HG03432 (cell line): ENCODE measurements at regions not wholly inside any gene's neighbourhood (a gene's known extent, or its start where the extent isn't known, plus 50 kb on each side); places are given as distances from the start of the nearest gene placed in this dataset.

ENCODE experiments used
- ATAC-seq: cut with Tn5 transposase; IDR thresholded peaks from one replicate; pipeline ENCODE4 v1.9.1; 2021; ENCODE audit warnings: mild to moderate bottlenecking, moderate library complexity; ENCODE audit not compliant: unreplicated experiment

GRCh38 chr19:31962561-31962996 is 382.8 kb upstream of the ZNF507 start:
- no peak for ATAC-seq

DNA sequence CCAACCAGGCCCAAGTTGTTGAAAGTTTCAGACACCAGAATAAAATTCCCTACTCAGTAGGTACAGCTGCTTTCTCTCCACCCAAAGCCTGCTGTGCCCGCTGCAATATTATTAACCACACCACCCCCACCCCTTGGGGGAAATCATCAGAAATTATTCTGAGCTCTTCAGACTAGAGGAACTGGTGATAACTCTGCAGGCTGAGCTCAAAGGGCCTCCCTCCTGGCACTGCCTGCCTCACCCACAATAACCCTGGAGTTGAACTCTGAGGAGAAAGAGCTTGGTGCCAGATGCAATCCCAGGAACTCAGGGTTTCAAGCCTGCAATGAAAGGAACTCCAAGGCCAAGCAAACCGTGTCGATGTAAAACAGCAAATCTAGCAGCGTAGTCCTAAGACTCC is 381.7 kb upstream of the ZNF507 start:
- ATAC-seq: no peak

DNA sequence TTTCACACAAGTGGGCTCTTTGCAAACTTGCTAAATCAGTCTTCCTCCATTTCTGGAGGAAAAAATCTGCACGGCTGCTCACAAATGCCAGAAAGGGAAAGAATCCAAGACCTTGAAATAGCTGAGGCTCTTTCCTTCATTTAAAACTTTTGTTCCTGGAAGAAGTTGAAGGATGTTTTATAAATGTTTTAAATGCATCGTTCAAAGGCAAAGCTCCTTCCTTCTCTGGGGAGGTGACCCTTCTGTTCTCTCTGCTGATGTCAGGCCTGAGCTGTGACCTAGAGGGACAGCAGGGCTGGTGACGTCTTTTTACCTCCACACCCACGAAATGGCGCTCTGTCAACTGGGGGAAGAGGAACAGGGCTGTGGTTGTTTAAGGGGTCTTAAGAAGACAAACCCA is 376.4 kb upstream of the ZNF507 start:
- no peak for ATAC-seq

DNA sequence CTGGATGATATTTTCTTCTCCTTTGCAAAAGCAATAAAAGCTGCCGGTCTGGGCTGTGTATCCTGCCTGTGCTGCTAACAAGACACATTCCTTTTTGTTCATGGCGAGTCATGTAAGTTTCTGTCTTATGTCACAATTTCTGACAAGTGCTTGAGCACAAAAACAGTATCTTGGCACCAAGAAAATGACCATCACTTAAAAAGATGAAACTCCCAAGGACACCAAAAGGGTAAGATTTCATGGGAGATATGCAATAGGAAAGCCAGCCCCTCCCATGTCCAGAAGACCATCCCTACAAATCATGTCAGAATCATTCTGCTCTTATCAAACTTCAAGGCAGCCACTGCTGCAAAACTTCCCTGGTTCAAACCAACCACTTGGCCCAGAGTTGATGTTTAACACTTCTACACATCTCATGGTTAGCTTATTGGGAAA is 375.4 kb upstream of the ZNF507 start:
- ATAC-seq: no peak

DNA sequence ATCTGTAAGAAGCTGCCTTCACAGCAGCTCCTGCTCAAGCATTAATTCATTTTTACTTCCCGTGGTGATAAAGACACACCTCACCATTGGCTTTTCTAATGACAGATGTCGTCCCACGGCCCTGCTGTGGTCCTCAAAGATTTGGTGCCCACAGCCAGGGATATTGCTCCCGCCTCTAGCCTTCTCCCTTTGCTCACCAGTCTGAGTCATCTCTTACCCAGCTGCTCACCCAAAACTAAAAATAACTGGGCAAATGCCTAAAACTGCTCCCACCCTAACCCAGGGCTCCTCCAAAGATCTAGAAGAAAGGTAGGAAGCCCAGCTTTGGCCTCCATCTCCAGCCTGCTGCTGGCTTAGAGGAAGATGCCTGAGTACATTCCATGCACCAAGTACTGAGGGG is 371.1 kb upstream of the ZNF507 start:
- no peak for ATAC-seq

DNA sequence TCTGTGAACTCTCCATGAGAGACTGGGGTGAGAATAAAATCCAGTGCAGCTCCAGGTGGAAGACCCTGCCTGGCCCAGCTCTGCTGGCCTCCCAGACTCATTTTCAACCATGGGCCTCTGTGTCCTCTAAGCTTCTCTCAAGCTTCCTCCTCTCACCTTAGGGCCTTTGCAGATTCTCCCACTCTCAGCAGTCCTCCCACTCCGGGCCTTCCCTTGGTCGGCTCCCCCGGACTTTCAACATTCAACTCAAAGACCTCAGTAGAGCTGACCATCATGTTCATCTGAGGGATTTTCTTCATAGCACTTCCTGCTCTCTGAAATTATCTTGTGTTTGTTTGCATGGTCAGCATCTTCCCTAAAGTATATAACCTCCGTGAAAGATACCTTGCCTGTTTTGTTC is 370.5 kb upstream of the ZNF507 start:
- no peak for ATAC-seq

- no peak for ATAC-seq
These were observed 369.9 kb upstream of the ZNF507 start for GRCh38 chr19:31975461-31975860.

DNA sequence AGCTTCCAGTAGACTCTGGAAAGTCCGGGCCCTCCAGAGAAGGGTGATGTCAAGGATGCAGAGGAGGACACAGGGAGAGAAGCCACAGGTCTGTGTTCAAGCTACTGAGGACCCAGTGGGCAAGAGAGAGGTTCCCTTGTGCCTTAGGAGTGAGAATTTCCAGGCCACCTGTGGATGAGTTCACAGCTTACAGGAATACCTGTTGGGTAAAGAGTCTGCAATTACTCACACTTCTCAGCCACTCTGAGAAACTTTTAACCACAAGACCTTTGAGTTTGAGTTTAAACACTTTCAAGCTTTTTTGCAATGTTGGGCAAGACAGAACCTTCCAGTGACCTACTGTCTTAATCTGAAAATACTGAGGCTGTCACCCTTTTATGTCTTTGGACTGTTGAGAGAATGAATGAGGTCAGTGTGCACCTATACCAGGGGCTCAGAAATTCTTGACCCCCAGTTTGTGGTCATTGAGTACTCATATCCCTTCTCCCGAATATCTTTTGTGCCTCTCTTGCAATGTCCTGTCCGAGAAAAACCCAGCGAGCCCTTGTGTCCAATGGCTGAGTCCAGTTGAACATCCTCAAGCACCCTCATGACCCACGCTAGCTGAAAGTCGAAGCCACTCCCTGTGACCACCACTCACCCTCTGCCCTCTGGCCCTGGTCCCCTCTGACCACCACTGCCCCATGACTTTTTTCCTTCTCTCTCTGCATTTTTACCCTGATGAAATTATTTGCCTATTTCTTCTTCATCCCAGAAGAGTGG is 368.5 kb upstream of the ZNF507 start:
- ATAC-seq: no peak

DNA sequence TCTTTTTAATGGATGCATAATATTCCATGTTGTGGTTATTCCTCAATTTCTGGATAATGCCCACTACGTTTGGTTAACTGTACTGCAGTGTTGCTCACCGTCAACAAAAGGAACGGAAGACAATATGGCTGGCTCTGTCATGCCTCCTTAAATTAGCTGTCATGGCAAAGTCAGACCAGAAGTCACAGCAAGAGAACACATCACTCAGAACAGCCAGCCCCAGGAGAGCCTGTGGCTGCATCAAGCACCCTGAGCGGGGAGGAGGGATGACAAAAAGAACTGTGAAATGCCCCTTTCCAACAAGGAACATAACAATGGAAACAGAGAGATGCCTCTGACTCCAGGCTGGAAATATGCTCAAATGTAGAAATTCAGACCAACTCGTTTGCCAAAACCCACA is 366.0 kb upstream of the ZNF507 start:
- ATAC-seq: no peak

DNA sequence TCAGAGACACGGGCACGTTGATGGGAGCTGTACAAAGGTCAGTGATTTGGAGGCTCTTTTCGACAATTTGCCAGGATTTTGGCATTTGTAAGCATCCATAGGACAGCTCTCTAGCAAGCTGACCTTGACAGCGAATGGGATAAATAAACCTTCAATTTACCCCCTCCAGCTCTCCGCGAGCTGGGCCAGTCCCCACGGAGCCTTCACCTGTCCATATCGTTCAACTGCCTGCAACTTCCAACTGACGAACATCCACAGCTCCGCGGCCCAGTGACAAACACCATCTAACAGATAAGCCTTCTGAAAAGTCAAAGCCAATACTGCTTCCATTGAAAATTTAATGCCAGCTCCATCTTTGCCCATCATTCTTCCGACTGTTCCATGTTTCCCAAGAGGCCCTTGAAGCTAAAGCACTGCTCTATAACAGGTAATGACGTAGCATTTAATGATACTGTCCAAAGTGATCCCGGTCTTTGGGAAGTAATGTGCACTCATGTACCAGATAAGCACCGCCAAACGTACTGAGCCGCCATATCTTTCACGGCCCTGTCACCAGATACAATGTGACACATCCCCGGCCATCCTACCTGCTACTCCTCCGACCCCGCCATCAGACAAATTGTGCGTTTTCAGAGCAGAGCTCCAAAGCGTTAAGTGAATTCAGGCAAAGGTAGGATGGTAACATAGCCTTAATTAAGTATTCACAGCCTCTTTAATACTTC is 365.3 kb upstream of the ZNF507 start:
- ATAC-seq: no peak

- ATAC-seq: no peak
These were observed 364.6 kb upstream of the ZNF507 start for GRCh38 chr19:31980796-31981195.

- no peak for ATAC-seq
These were observed 363.9 kb upstream of the ZNF507 start for GRCh38 chr19:31981545-31981944.

DNA sequence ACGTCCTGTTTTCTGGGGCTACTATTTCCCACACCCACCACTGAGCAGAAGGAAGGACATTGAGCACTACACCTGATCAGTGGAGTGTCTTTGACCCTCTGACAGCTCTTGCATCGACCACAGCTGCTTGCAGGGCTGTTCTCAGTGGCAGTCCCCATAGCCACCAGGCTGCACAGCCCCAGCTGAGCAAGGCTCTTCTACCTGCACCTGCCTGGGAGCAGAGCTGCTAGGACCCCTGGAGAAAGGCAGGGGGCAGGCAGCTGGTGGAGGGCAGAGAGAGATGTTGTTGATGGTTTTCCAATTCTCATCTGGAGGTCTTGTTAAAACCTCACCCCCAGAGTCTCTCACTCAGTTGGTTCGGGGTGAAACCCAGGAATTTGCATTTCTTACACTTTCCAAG is 361.8 kb upstream of the ZNF507 start:
- ATAC-seq: no peak

DNA sequence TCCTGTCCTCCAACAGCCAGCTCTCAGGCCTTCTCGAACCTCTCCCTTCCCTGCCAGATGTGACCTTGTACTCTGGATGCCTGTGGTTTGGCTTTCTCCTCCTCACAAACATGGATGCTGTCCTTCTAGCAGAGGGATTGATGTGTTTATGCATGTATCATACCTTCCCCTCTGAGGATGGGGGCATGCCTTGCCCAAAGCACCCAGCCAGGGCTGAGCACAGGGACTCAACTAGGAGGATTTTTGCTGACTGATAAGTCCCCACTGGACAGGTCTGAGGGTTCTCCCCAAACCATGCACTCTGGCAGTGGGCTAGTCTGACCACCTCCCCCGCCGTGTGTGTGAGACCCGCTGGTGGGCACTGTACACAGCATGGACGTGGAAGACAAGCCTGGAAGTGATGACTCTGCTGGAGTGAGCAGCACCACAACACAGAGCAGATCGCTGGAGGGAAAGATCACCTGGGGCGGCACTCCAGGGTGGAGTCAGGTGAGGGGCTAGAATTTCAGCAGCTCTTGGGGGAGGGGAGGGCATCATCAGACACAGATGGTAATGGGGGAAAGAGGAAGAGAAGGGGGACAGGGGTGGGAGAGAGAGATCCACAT is 360.3 kb upstream of the ZNF507 start:
- no peak for ATAC-seq

GRCh38 chr19:31986951-31987350 is 358.5 kb upstream of the ZNF507 start:
- ATAC-seq: no peak

- ATAC-seq: no peak
These were observed 357.2 kb upstream of the ZNF507 start for GRCh38 chr19:31988256-31988655.

GRCh38 chr19:31991984-31992655 is 353.3 kb upstream of the ZNF507 start:
- no peak for ATAC-seq

DNA sequence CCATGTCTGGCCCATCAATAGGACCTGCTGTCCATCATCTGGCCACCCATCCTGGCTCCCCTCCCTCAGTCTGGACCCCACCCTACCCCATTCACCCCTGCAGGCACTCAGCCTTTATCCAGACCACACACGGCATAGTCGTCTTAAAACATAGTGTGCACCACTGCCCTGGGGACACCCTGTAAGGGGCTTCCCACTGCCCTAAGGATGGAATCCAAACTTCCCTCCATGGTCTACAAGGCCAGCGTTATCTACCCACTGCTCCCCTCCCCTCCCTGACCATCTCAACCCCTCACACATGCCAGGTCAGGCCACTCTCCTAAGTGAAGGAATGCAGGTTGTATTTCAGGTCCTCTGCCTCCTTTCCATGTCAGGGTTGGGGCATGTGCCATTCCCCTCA is 352.7 kb upstream of the ZNF507 start:
- ATAC-seq: no peak

DNA sequence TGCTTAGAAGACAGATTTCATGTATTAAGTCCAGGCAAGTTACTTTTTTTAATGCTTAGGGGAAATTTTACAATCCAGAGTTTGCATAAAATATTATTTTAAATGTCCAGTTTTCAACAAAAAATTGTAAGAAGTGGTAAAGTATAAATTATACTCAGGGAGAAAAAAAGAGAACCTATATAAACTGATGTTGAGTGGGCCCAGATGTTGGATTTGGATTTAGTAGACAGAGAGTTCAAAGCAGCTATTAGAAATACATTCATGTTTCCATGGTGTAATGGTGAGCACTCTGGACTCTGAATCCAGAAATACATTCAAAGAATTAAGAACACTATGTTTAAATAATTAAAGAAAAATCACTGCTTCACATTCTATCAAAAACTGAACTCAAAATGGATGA is 349.9 kb upstream of the ZNF507 start:
- ATAC-seq: no peak

DNA sequence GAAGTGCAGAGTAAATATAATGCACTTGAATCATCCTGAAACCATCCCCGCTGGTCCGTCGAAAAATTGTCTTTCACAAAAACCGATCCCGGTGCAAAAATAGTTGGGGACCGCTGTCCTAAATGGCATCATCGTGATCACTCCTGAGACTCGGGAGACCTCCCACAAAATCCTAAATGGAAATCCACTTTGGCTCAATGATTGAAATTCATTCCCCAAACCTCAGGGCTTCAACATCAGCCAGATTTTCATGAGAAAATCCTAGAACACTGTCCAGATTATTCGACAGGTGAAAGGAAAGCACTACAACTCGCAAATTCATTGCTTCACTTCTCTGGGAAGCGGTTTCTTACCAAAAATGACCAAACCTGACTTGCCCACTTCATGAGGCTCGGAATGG is 335.3 kb upstream of the ZNF507 start:
- no peak for ATAC-seq

DNA sequence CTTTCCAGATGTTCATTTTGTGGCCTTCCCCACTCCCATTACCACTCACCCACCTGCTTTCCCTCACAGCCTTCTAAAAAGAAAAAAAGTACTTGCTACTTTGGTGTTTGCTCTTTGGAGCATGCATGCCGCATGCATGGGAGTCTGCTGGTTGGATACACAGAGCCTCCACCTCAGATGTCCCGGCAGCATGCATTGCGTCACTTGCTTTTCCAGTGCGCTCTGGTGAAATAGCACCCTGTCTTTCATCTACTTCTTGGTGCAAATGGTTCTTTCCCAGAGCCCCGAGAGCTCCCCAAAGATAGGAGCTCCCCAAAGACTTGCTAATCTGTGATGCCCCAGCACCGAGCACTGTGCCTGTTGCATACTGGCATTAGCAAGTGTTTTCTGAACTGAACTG is 333.2 kb upstream of the ZNF507 start:
- no peak for ATAC-seq
